GM18870 (cell line): ENCODE measurements at regions not wholly inside any gene's neighbourhood (a gene's known extent, or its start where the extent isn't known, plus 50 kb on each side); places are given as distances from the start of the nearest gene placed in this dataset.
"Not testable (repeated sequence)": the region's sequence is repeated elsewhere in the genome, so short reads cannot be mapped to it uniquely, and the experiment has no call there.

Experiments
- ATAC-seq: cut with Tn5 transposase; IDR thresholded peaks from one replicate; pipeline ENCODE4 v1.9.1; 2021; ENCODE audit warnings: moderate library complexity; ENCODE audit not compliant: unreplicated experiment

DNA sequence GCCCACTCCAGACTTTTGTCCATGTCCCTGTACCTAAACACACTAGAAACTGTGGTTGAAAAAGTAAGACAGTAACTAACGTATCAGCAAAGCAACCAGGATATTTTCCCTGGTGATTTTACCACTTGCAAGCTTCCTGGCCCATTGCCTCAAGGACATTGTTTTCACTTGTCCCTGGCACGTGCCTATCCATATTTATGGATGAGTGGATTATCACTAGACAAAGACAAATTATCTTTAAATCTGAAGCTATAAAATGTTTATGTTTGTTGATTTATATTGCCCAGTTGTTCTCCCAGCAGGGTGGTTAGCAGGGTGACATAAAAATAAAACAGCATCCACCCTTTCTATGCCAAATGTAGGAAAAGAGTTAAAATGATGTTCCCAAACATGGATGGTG, 93.2 kb upstream of the STEAP1 start:
- no peak for ATAC-seq

- ATAC-seq = no peak
These were observed 89.9 kb upstream of the STEAP1 start for GRCh38 chr7:90064370-90064769.

- ATAC-seq = no peak
These were observed 87.1 kb upstream of the STEAP1 start for GRCh38 chr7:90067171-90067570.

- ATAC-seq = not testable (repeated sequence)
These were observed 84.0 kb upstream of the STEAP1 start for GRCh38 chr7:90070238-90070637.

DNA sequence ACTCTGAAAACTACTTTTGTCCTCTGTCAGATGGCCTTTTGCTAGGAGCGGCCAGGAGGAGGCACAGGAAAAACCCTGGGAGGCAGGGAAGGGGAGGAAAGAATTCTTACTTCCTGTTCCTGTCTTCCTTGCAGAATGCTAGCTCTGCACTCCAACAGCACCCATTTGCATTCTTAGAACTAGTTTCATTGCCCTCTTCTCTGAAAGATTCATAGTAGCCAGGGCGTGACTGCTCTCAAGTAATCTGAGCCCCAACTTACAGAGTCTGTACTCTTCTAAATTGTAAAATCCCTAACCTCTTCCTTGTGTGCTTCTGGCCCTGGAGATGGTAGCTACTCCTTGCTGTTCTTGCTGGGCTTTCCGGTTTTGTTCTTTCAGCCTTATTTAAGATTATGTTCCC, 75.3 kb upstream of the STEAP1 start:
- no peak for ATAC-seq

DNA sequence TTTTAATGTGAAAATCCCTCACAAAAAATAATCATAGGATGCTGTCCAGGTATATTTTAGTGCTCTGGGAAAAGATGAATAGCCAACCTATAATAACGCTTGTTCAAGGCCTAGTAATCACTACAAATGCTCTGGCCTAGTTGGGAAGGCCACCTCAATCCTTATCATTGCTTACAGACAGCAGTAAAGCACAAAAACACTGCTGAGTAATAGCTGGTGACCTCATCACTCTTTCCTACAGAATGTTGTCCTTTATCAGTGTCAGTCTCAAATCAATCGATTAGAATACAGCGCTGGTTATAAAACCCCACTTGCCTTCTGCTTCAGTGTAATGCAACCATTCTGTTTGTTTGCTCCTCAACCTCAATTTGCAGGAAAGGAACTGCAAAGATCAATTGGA, 72.6 kb upstream of the STEAP1 start:
- ATAC-seq = no peak

GRCh38 chr7:90092506-90092905, 61.8 kb upstream of the STEAP1 start:
- ATAC-seq = peak; percentile 68

DNA sequence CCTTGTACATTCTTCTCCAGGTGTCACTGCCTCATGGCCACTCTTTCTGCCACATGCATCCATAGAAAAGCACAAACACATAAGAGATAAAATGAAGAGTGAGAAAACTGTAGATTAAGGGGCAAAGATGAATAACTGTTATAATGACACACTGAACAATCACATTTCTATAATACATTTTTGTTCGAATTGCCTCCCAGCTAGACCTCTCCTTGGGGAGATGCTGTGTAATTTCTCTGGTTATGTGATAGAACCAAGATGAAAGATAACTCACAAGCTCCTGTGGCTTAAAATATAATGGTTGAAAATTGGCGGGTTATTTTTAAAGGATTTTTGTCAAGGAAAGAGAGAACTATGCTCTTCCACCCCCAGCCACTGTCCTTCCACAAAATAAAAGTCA, 60.2 kb upstream of the STEAP1 start:
- ATAC-seq = no peak
